HS-5 (cell line): ENCODE measurements at regions not wholly inside any gene's neighbourhood (a gene's known extent, or its start where the extent isn't known, plus 50 kb on each side); places are given as distances from the start of the nearest gene placed in this dataset.
A peak's percentile ranks its signal among the peaks of the same experiment; 100 is the strongest.

Source experiments
- DNase-seq: peaks from one replicate; pipeline ENCODE4 v3.0.0-alpha.2; 2012; ENCODE audit warnings: low read depth

GRCh38 chr1:181142096-181142958, 53.8 kb downstream of the IER5 start:
- DNase-seq: peak; percentile 45

- no peak for DNase-seq
These were observed 54.8 kb downstream of the IER5 start for GRCh38 chr1:181143102-181143859.

- DNase-seq: no peak
These were observed 55.7 kb downstream of the IER5 start for GRCh38 chr1:181144238-181144637.

- no peak for DNase-seq
These were observed 60.1 kb downstream of the IER5 start for GRCh38 chr1:181148636-181149035.

- no peak for DNase-seq
These were observed 61.0 kb downstream of the IER5 start for GRCh38 chr1:181149326-181150125.

- no peak for DNase-seq
These were observed 61.8 kb downstream of the IER5 start for GRCh38 chr1:181150273-181150672.

GRCh38 chr1:181150842-181151241, 62.3 kb downstream of the IER5 start:
- DNase-seq: no peak

- no peak for DNase-seq
These were observed 63.2 kb downstream of the IER5 start for GRCh38 chr1:181151378-181152326.

GRCh38 chr1:181152892-181153633, 64.6 kb downstream of the IER5 start:
- DNase-seq: no peak

- no peak for DNase-seq
These were observed 65.1 kb downstream of the IER5 start for GRCh38 chr1:181153634-181153961.

- no peak for DNase-seq
These were observed 66.8 kb downstream of the IER5 start for GRCh38 chr1:181155339-181155738.

GRCh38 chr1:181159451-181160140, 71.1 kb downstream of the IER5 start:
- DNase-seq: peak; percentile 69

GRCh38 chr1:181160322-181160721, 71.8 kb downstream of the IER5 start:
- no peak for DNase-seq

GRCh38 chr1:181160998-181161870, 72.7 kb downstream of the IER5 start:
- DNase-seq: no peak

GRCh38 chr1:181163662-181164061, 75.2 kb downstream of the IER5 start:
- no peak for DNase-seq

GRCh38 chr1:181166377-181167196, 78.1 kb downstream of the IER5 start:
- peak; percentile 49 for DNase-seq

- DNase-seq: no peak
These were observed 80.9 kb downstream of the IER5 start for GRCh38 chr1:181169281-181169865.

GRCh38 chr1:181170194-181170593, 81.7 kb downstream of the IER5 start:
- DNase-seq: no peak
